OCI-M2 (cell line): ENCODE measurements at regions not wholly inside any gene's neighbourhood (a gene's known extent, or its start where the extent isn't known, plus 50 kb on each side); places are given as distances from the start of the nearest gene placed in this dataset.
"Not testable (repeated sequence)": the region's sequence is repeated elsewhere in the genome, so short reads cannot be mapped to it uniquely, and the experiment has no call there.

ENCODE experiments used
- DNase-seq: peaks from one replicate; lab custom pipeline; 2025; ENCODE audit not compliant: unreplicated experiment; lab: John Stamatoyannopoulos, UW

DNA sequence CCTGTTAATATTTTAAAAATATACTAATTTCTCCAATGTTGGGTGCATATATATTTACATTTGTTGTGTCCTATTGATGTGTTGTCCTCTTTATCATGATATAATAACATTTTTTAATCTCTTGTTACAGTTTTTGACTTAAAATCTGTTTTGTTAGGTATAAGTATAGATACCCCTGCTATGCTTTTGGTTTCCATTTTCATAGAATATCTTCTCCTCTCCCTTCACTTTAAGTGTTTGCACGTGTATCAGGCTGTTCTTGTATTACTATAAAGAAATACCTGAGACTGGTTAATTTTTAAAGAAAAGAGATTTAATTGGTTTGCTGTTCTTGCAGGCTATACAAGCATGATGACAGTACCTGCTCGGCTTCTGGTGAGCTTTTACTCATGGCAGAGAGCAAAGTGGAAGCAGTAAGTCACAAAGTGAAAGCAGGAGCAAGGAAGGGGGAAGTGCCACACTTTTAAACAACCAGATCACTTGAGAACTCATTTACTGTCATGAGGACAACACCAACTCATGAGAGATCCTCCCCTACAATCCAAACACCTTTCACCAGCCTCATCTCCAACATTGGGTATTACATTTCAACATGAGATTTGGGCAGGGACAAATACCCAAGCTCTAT lies 340.5 kb upstream of the SYNCRIP start:
- no peak for DNase-seq

DNA sequence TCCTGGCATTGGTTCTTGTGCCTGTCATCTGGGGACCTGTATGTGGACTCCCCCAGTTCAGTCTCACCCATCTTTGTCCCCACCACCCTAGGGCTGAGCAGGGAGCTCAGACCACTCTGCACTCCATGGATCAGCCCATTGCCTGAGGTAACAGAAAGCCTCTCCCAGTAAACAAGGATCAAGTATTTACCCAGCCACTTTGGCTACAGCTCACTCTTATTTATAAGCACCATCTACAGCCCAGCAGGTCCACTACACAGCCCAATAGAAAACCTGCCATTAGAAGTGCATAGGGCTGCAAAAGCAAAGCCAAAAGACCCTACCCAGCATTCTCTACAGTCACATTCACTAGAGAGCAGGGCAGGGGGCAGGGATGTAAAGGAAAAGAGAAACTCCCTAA lies 335.0 kb upstream of the SYNCRIP start:
- no peak for DNase-seq

DNA sequence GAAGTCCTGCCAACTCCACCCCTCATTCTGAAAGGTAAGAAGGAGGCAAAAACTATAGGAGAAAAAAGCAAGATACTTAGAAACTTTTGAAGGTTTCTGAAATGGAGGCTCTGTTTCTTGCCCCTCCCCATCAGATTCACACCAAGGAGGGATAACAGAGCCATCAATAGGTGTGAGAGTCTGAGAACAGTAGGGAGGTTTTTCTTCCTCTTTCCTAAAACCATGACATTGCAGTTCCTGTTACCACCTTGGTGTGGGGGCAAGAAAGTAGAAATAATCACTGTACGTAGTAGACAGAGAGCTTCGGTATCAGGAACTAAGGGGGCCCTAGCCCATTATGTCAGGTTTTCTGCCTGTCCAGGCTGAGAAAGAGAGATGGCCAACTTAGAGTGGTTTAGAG lies 333.3 kb upstream of the SYNCRIP start:
- DNase-seq: no peak

DNA sequence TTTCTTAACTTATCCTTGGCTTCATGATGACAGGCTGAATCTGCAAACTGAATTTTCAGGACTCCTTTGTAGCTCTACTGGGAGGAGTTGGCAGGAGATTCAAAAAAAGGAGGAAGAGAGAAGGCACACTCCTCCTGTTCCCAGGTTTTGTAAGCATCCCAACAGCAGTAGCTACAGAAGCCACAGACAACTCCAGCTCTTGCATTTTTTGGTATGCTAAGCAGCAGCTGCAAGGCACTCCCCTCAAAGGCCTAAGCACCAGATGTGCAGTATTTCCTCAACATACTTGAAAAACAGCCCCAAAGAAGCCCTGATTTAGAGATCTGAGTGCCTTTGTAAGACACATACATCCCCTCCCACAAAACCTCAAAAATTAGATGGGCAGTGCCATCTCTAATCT lies 328.6 kb upstream of the SYNCRIP start:
- DNase-seq: no peak

DNA sequence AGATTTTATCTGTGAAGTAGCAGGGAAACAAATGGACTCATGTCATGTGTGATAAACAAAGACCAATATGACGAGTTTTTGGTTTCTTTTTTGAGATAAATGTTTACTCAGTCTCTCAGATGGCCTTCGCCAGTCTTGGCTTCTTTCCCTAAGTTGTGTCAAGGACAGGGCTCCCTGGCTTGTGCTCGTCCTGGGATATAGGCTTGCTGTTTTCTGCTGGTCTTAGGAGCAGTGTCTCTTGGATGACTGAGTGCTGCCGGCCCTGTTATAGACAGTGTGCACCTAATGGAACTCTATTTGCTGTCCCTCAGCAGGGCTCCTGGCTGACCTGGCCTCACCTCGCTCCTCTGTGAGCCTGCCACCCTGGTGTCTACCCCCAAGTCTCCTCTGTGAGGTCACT lies 324.1 kb upstream of the SYNCRIP start:
- DNase-seq: no peak

DNA sequence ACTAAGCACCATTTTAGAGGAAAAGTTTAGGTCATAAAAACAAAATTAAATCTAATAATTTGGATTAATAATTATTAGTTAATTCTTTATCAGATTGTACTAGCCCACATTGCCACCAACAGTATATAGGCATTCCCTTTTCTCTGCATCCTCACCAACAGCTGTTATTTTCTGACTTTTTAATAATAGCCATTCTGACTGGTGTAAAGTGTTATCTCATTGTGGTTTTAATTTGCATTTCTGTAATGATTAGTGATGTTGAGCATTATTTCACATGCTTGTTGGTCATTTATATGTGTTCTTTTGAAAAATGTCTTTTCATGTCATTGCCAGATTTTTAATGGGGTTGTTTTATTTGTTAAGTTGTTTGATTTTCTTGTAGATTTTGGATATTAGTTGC lies 319.1 kb upstream of the SYNCRIP start:
- DNase-seq: no peak

DNA sequence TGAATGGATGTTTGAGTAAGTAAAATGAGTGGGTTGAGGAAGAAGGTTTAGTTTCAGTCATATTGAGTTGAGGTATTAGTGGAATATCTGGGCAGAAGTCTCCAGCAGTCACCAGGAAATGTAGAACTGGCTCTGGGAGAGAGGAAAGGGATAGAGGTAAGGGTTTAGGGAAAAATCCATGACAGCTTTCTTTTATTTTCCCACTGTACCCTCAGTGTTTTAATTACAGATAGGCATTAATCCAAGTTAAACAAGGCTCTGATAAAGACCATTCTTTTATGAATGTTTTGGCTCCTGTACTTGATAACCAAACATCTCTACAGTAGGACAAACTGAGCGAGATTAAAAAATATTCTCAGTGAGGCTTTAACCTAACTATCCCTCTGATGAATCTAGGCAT lies 318.4 kb upstream of the SYNCRIP start:
- no peak for DNase-seq

DNA sequence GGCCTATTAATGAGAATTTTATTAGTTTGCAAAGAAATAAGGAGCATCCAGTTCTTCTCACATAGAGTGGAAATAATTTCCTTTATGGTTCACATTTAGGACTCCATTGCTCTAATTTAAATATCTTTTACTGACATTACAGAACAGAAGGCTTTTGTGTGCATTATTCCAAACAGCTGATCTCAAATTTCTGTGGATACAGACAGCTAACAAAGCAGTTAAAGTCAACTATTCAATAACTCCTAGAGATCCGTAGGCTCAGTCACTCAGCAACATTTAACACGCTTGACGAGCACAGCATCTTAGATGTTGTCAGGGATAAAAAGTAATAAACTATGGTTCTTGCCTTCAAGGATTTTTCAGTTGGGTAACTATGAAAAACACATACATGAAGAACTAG lies 305.8 kb upstream of the SYNCRIP start:
- DNase-seq: no peak

DNA sequence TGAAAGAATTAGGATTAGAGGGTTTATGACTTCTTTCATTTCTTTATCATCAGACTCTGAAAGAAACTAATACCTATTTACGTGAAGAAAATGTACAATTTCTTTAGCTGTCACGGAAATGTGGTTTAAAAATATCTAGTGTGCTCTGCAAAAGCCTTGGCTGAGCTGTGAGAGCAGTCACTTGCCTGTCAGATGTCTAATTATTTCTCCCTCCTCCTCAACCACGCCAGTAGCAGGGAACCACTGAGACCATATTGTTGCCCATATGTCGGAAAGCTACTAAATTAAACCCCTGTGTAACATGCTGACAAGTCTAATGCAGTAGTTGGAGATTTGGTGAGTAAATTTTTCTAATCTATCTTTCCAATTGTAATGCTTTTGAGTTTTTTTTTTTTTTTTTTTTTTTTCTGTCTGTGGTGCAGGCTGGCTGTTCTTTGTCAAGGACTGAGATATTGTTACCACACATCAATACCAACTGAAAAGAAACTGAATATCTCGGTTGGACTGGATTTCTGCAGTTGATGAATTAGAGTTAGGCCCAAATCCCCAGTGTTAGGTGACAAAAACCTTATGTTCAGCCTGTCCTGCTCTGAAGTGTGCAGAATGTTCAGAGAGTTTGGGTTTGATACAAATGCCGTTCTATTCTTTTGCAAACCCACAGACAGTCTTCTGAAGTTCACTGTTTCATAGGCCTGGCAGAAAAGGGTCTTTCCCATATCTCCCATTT lies 302.9 kb upstream of the SYNCRIP start:
- DNase-seq: no peak

DNA sequence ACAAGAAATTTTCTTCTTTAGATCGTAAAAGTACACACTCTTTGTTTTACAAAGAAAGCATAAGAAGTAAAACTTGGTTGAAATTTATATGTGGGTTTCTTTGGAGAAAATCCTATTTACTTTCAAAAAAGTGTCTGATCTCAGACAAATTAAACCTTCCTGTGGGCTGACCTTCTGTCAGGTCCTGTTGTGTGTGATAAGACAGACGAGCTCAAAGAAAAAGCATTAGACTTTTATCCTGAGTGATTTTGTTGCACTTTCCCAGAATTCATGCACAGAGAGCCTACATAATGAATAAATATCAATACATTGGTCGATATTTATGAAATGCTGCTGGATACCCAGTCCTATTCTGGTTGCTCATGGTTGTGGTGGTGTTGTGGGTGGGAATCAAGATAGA lies 302.1 kb upstream of the SYNCRIP start:
- no peak for DNase-seq

DNA sequence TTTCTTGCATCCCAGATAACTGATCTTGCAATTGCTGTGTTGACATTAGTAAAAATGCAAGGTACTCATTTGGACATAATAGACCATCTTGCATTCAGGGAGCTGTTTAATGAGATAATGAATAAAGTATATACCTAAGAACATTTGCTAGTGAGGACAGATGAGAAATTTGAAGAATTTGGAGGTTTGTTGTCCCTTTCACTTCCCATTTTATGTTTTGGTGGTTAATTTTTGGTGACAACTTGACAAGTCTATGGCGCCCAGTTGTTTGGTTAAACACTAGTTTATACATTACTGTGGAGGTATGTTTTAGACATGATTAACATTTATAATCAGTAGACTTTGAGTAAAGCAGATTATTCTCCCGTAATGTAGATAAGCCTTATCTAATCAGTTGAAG lies 300.2 kb upstream of the SYNCRIP start:
- no peak for DNase-seq

DNA sequence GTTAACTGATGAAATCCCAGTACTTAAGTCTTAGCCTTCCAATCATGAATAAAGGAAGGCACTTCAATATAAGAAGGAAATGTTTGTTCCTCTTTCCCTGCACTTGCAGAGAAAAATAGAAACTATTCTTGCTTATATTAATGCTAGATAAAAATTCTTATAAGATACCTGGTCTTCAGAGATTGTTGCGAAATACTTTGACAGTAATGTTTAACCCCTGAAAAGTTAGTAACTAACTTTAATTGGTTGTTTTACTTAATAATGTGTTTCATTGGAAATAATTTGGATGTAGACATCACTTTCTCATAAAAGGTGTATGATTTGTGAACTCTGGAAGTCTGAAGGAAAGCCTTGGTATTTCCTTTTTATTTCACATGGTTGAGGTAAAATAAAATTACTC lies 294.2 kb upstream of the SYNCRIP start:
- no peak for DNase-seq

DNA sequence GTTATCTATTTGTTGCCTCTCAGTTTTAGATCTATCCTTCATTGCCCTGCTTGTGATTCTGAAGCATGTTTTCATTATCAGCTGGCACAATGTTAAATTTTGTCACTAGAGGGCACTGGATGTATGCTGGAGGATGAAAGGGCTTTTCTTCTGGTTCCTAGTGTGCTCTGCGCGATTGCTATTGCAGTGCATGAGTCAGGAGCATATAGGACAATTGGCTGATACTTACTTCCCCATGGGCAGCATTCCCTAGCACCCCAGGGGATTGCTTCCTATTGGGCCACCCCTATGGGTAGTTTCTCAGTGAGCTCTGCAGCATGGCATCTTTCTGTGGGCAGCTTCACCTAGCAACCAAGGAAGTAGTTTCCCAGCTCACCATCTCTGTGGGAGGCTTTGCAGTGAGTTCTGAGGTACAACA lies 280.3 kb upstream of the SYNCRIP start:
- DNase-seq: peak; percentile 20

DNA sequence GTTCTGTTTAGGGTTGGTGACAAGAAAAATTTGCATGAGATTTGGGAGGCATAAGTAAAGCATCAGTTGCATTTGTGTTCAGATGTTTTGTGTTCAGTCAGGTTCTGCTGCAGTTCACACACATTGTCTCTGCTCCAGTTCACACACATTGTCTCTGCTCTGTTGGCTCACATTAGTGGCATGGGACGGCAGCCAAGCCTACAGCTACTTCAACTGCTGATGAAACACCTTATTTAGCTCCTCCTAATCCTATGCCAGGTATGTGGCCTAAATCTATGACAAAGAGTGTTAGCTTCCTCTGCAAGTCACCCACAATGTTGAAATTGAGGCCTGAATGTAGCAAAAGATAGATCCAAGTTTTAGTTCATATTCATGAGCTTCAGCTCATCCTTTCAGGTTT lies 278.1 kb upstream of the SYNCRIP start:
- DNase-seq: no peak

DNA sequence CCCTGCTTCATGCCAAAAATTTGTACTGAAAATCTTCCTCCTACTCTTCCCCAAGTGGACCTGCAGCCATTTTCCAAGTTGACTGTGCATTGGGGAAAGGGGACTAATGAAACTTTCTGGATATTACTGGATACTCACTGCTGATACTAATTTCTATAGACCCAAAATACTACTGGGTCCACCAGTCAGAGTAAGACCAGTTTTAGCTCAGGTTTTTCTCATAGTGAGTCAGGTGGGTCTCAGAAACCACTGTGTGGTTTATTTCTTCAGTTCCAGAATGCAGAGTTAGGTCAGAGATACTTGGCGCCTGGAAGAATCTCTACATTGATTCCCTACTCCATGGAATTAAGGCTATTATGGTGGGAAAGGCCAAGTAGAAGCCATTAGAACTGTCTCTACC lies 274.8 kb upstream of the SYNCRIP start:
- no peak for DNase-seq

DNA sequence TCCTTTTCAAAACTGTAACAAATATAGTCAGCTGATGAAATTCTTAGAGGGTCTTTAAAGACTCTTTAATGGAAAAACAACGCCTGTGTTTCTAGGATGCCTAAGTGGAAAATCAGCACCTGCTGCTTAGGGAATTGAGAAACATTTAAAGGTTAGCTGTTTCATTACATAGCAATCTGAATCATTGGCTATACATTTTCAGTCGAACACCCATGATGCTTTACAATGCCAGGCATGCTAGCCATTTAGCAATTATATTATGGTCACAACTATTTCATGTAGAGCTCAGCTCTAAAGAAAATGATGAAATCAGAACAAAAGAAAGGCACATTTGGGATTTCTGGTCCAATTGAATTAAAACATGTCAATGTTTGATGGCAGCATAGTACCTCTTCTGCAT lies 270.3 kb upstream of the SYNCRIP start:
- DNase-seq: no peak

DNA sequence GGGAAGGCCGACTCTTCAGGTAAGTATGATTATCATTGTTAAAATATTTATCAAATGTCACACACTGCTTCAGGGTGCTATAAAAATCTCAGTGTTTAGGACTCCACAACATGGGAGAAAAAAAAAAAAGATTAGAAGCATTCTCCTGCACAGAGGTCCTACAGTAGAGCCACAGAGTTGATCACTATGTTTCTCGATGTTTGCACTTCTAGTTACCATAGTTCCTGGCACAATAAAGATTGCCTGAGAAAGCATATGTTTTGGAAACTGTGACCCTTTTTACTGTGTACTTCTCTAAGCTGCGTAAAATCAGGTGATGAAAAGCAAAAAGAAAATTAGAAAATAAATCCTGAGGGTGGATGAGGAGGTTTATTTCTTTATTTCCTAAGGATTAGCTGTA lies 269.9 kb upstream of the SYNCRIP start:
- DNase-seq: no peak

DNA sequence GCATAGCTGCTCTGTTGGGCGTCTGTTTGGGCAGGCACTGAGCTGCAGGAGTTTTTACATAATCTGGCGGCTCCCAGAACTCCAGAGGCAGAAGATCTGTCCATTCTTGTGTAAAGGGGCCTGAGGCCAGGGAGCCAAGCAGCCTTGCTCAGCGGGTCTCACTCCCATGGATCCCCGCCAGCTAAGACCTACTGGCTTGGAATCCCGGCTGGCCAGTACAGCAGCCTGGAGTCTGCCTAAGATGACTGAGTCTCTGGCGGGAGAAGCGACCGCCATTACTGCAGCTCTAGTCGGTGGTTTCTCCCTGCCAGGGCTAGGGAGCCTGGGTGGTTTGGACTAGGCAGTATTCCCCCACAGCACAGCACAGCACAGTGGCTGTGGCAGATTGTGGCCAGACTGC lies 268.4 kb upstream of the SYNCRIP start:
- no peak for DNase-seq

DNA sequence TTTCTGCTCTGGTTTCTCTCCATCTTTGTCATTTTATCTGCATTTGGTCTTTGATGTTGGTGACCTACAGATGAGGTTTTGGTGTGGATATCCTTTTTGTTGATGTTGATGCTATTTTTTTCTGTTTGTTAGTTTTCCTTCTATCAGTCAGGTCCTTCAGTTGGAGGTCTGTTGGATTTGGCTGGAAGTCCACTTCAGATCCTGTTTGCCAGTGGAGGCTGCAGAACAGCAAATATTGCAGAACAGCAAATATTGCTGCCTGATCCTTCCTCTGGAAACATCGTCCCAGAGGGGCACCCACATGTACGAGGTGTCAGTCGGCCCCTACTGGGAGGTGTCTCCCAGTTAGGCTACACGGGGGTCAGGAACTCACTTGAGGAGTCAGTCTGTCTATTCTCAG lies 265.4 kb upstream of the SYNCRIP start:
- DNase-seq: not testable (repeated sequence)

DNA sequence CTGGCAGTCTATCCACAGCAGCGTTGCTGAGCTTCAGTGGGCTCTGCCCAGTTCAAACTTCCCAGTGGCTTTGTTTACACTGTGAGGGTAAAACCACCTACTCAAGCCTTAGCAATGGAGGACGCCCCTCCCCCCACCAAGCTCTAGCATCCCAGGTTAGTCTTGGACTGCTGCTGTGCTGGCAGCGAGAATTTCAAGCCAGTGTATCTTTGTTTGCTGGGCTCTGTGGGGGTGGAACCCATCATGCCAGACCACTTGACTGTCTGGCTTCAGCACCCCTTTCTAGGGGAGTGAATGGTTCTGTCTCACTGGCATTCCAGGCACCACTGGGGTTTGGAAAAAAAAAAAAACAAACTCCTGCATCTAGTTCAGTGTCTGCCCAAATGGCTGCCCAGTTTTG lies 249.7 kb upstream of the SYNCRIP start:
- no peak for DNase-seq

DNA sequence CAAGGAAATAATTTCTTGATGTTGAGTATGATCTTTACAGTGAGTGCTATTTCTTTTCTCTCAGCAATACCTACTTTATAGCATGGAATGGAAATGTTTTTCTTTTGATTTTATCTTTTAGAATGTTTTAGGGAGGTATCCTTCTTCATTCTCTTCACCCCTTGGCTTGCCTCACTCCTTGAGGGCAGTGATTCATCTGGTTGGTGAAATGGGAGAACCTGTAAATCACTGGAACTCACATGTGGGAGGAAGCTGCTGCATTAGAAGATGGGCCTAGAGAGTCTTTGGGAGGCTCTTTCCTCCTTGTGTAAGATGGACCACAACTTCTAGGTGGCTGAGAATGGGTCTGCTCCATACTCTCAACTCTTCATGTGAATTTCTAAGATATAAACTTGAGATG lies 244.8 kb upstream of the SYNCRIP start:
- no peak for DNase-seq

DNA sequence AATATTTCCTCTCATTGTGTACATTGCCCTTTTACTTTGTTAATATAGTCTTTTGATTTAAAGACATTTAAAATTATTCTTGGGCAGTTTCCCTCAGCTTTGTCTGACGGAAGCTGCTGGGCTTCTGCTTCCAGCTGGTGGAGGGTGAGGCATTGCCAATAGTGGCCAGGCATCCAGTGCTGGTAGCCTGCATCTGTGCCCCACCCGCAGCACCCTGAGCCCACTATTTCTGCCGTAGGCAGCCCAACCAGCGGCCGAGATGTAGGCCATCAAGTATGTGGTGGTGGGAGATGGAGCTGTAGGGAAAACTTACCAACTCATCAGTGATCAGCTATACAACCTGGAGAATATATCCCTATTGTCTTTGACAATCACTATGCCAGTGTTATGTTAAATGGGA lies 226.0 kb upstream of the SYNCRIP start:
- no peak for DNase-seq

DNA sequence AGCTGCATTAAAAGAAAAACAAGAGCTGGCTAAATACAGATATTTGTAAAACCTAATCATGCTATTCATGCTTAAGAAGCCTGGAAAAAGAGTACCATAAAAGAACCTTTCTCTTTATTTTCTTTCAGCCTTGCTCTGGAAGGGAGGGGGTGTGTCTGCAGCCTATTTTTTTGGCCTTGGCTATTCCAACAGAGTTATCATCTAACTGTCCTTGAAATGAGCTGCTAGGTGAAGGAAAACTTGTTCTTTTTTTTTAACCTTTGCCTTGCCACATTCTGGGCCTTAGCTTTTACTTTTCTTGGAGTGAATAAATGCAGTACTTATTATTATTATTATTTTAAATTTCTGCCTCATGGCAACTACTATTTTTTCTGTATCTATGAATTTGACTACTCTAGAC lies 224.9 kb upstream of the SYNCRIP start:
- no peak for DNase-seq
